ENCODE measurements at regions not wholly inside any gene's neighbourhood (a gene's known extent, or its start where the extent isn't known, plus 50 kb on each side); places are given as distances from the start of the nearest gene placed in this dataset.

DNA sequence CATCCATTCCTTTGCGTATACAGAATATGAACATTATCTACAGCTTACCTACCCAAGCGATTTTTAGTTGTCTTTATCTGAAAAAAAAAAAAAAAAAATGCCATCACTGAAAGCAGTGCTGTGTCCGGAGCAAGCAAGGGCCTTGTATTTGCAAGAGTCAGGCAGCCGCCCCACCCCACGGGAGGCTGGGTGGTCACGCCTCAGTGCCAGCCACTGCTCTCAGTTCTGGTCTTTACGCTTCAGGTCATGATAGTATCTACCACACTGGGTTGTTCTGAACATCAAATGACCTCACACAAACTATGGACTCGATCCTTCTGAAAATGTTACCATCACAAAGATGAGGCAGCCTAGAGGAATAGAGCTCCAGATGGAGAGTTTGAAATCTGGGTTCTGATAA is 62.7 kb upstream of the HELT start:
- TF ChIP-seq, protein P1, sequence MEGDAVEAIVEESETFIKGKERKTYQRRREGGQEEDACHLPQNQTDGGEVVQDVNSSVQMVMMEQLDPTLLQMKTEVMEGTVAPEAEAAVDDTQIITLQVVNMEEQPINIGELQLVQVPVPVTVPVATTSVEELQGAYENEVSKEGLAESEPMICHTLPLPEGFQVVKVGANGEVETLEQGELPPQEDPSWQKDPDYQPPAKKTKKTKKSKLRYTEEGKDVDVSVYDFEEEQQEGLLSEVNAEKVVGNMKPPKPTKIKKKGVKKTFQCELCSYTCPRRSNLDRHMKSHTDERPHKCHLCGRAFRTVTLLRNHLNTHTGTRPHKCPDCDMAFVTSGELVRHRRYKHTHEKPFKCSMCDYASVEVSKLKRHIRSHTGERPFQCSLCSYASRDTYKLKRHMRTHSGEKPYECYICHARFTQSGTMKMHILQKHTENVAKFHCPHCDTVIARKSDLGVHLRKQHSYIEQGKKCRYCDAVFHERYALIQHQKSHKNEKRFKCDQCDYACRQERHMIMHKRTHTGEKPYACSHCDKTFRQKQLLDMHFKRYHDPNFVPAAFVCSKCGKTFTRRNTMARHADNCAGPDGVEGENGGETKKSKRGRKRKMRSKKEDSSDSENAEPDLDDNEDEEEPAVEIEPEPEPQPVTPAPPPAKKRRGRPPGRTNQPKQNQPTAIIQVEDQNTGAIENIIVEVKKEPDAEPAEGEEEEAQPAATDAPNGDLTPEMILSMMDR (IDR thresholded peaks at IDR 0.05), result no peak
- TF ChIP-seq POLR2A (IDR thresholded peaks at IDR 0.05), result no peak
